Trophoblast cell (in vitro differentiated cells and primary cell): ENCODE measurements at regions not wholly inside any gene's neighbourhood (a gene's known extent, or its start where the extent isn't known, plus 50 kb on each side); places are given as distances from the start of the nearest gene placed in this dataset.

Experiments
- DNase-seq, 2 donors: peaks; one replicate each; pipeline ENCODE4 v3.0.0-alpha.2; 2016
- H2AFZ ChIP-seq: 2 replicates; pipeline ENCODE4 v1.6.1; 2013; ENCODE audit warnings: low read length, moderate library complexity, mild to moderate bottlenecking; ENCODE audit not compliant: insufficient read depth, poor library complexity
- H2AK5ac ChIP-seq: 2 replicates; pipeline ENCODE4 v1.6.1; 2013; ENCODE audit warnings: mild to moderate bottlenecking, low read length
- H2BK120ac ChIP-seq: 2 replicates; pipeline ENCODE4 v1.6.1; 2013; ENCODE audit warnings: low read length, mild to moderate bottlenecking, moderate library complexity; ENCODE audit not compliant: insufficient read depth, poor library complexity
- H2BK12ac ChIP-seq: 2 replicates; pipeline ENCODE4 v1.6.1; 2013; ENCODE audit warnings: mild to moderate bottlenecking, low read length, moderate library complexity
- H2BK5ac ChIP-seq: 2 replicates; pipeline ENCODE4 v1.6.1; 2013; ENCODE audit warnings: low read length, low read depth, moderate library complexity, mild to moderate bottlenecking; ENCODE audit not compliant: poor library complexity
- H3K14ac ChIP-seq: 2 replicates; pipeline ENCODE4 v1.6.1; 2013; ENCODE audit warnings: mild to moderate bottlenecking, low read length
- H3K18ac ChIP-seq: 2 replicates; pipeline ENCODE4 v1.6.1; 2013; ENCODE audit warnings: mild to moderate bottlenecking, low read length
- H3K23ac ChIP-seq: 2 replicates; pipeline ENCODE4 v1.6.1; 2013; ENCODE audit warnings: low read length
- H3K27ac ChIP-seq: 2 replicates; pipeline ENCODE4 v1.5.1; 2013; ENCODE audit warnings: low read depth, mild to moderate bottlenecking, inconsistent platforms, low read length, moderate library complexity
- H3K27me3 ChIP-seq: 2 replicates; pipeline ENCODE4 v1.6.1; 2013; ENCODE audit warnings: inconsistent platforms, mild to moderate bottlenecking, low read length, moderate library complexity; ENCODE audit not compliant: insufficient read depth
- H3K36me3 ChIP-seq, 2 experiments: 1 replicate in 1 of 2; 2 replicates in 1 of 2; pipeline ENCODE4 v1.6.1; 2013; ENCODE audit warnings: low read length in 2 of 2, mild to moderate bottlenecking in 2 of 2, moderate library complexity in 1 of 2; ENCODE audit not compliant: insufficient read depth in 2 of 2, control insufficient read depth in 1 of 2
- H3K4ac ChIP-seq: 2 replicates; pipeline ENCODE4 v1.6.1; 2013; ENCODE audit warnings: low read depth, mild to moderate bottlenecking, low read length, moderate library complexity
- H3K4me1 ChIP-seq, 2 experiments: 1 replicate in 1 of 2; 2 replicates in 1 of 2; pipeline ENCODE4 v1.6.1; 2013; ENCODE audit warnings: low read length in 2 of 2, mild to moderate bottlenecking in 2 of 2, moderate library complexity in 1 of 2; ENCODE audit not compliant: insufficient read depth in 2 of 2, control insufficient read depth in 1 of 2
- H3K4me2 ChIP-seq: 2 replicates; pipeline ENCODE4 v1.6.1; 2013; ENCODE audit warnings: inconsistent platforms, mild to moderate bottlenecking, low read length, moderate library complexity
- H3K4me3 ChIP-seq: 2 replicates; pipeline ENCODE4 v1.5.1; 2013; ENCODE audit warnings: mild to moderate bottlenecking, low read depth, low read length, inconsistent platforms
- H3K79me1 ChIP-seq: one replicate; pipeline ENCODE4 v1.6.1; 2013; ENCODE audit warnings: low read length
- H3K79me2 ChIP-seq: 2 replicates; pipeline ENCODE4 v1.6.1; 2013; ENCODE audit warnings: low read length, mild to moderate bottlenecking; ENCODE audit not compliant: control insufficient read depth, insufficient read depth, poor library complexity
- H3K9ac ChIP-seq: 2 replicates; pipeline ENCODE4 v1.6.1; 2013; ENCODE audit warnings: mild to moderate bottlenecking, low read length
- H3K9me3 ChIP-seq: 2 replicates; pipeline ENCODE4 v1.6.1; 2013; ENCODE audit warnings: low read depth, mild to moderate bottlenecking, control low read depth, inconsistent platforms, low read length; ENCODE audit not compliant: insufficient read depth
- H4K12ac ChIP-seq: 2 replicates; pipeline ENCODE4 v1.6.1; 2013; ENCODE audit warnings: low read depth, mild to moderate bottlenecking, low read length, moderate library complexity
- H4K8ac ChIP-seq: 2 replicates; pipeline ENCODE4 v1.6.1; 2013; ENCODE audit warnings: low read depth, mild to moderate bottlenecking, low read length, moderate library complexity
- H4K91ac ChIP-seq: one replicate; pipeline ENCODE4 v1.6.1; 2013; ENCODE audit warnings: low read depth, mild to moderate bottlenecking, low read length, moderate library complexity
- WGBS: extraction: QIAGEN DNeasy Blood & Tissue Kit; methylation state at CpG from one replicate; pipeline ENCODE4 v1.1.7; 2013; ENCODE audit warnings: missing lambda C conversion rate; ENCODE audit not compliant: insufficient read length, insufficient coverage; ENCODE audit errors: extremely low coverage; 5-methylcytosine and 5-hydroxymethylcytosine counted together

GRCh38 chr15:70578196-70578595, 185.2 kb downstream of the UACA start:
- DNase-seq, result no peak
- H3K4ac ChIP-seq, result no peak overlapping the region
- H3K23ac ChIP-seq, result no peak overlapping the region
- no peaks in the 10 kb centered on the region for H3K79me1 ChIP-seq
- H3K9me3 ChIP-seq, result peaks cover 2% of the 10 kb centered on the region
- H2BK120ac ChIP-seq, result no peak overlapping the region
- H3K27me3 ChIP-seq, result no peaks in the 10 kb centered on the region
- H3K4me3 ChIP-seq, result peak overlapping the region; percentile 10
- no peaks in the 10 kb centered on the region for H3K79me2 ChIP-seq
- no peak overlapping the region for H2AFZ ChIP-seq
- H3K36me3 ChIP-seq, result no peaks in the 10 kb centered on the region
- no peak overlapping the region for H3K18ac ChIP-seq
- H2BK12ac ChIP-seq, result no peak overlapping the region
- H4K12ac ChIP-seq, result no peak overlapping the region
- WGBS, result no CpG with 5 or more reads among the region's 10 CpGs
- no peak overlapping the region for H3K14ac ChIP-seq
- no peak overlapping the region for H3K4me2 ChIP-seq
- no peak overlapping the region for H3K27ac ChIP-seq
- H3K9ac ChIP-seq, result no peak overlapping the region
- no peak overlapping the region for H4K8ac ChIP-seq
- no peak overlapping the region for H2AK5ac ChIP-seq
- H3K4me1 ChIP-seq, result no peaks in the 10 kb centered on the region
- H2BK5ac ChIP-seq, result no peak overlapping the region
- H4K91ac ChIP-seq, result no peak overlapping the region

- Histone ChIP-seq H4K91ac (no peak overlapping the region), H3K23ac (no peak overlapping the region), H3K9ac (no peak overlapping the region), H4K8ac (no peak overlapping the region), H3K27ac (no peak overlapping the region), H2BK5ac (no peak overlapping the region), H3K4me1 (no peaks in the 10 kb centered on the region), H3K4ac (no peak overlapping the region), H2BK12ac (no peak overlapping the region), H3K18ac (no peak overlapping the region), H3K4me2 (no peak overlapping the region), H2AFZ (no peak overlapping the region), H3K79me2 (no peaks in the 10 kb centered on the region), H4K12ac (no peak overlapping the region), H3K36me3 (no peaks in the 10 kb centered on the region), H2AK5ac (no peak overlapping the region), H3K14ac (no peak overlapping the region), H3K79me1 (no peaks in the 10 kb centered on the region), H3K27me3 (no peaks in the 10 kb centered on the region), H3K9me3 (peaks cover 3% of the 10 kb centered on the region), H2BK120ac (no peak overlapping the region), H3K4me3 (no peak overlapping the region)
- DNase-seq, result no peak
- no CpG with 5 or more reads among the region's 4 CpGs for WGBS
These were observed 186.7 kb downstream of the UACA start for GRCh38 chr15:70576696-70577095.

- Histone ChIP-seq H2BK12ac (no peak overlapping the region), H3K79me2 (no peaks in the 10 kb centered on the region), H3K14ac (no peak overlapping the region), H3K23ac (no peak overlapping the region), H3K18ac (no peak overlapping the region), H2BK120ac (no peak overlapping the region), H3K4me2 (no peak overlapping the region), H3K36me3 (no peaks in the 10 kb centered on the region), H2AK5ac (no peak overlapping the region), H3K4me3 (no peak overlapping the region), H3K4me1 (no peaks in the 10 kb centered on the region), H3K4ac (no peak overlapping the region), H3K27ac (no peak overlapping the region), H3K9me3 (peaks cover 3% of the 10 kb centered on the region), H3K27me3 (no peaks in the 10 kb centered on the region), H3K9ac (no peak overlapping the region), H3K79me1 (no peaks in the 10 kb centered on the region), H4K91ac (no peak overlapping the region), H4K8ac (no peak overlapping the region), H2BK5ac (no peak overlapping the region), H4K12ac (no peak overlapping the region), H2AFZ (no peak overlapping the region)
- no peak for DNase-seq
- no CpG with 5 or more reads among the region's 3 CpGs for WGBS
These were observed 187.1 kb downstream of the UACA start for GRCh38 chr15:70576276-70576675.

GRCh38 chr15:70575231-70576226, 187.8 kb downstream of the UACA start:
- Histone ChIP-seq H3K4me1 (no peaks in the 10 kb centered on the region), H3K4me3 (no peak overlapping the region), H4K91ac (no peak overlapping the region), H4K12ac (no peak overlapping the region), H3K4me2 (no peak overlapping the region), H3K27me3 (no peaks in the 10 kb centered on the region), H4K8ac (no peak overlapping the region), H2BK5ac (no peak overlapping the region), H3K79me2 (no peaks in the 10 kb centered on the region), H2BK120ac (no peak overlapping the region), H3K36me3 (no peaks in the 10 kb centered on the region), H3K23ac (no peak overlapping the region), H3K9ac (no peak overlapping the region), H2BK12ac (no peak overlapping the region), H2AK5ac (no peak overlapping the region), H3K14ac (no peak overlapping the region), H3K79me1 (no peaks in the 10 kb centered on the region), H3K4ac (no peak overlapping the region), H3K27ac (no peak overlapping the region), H3K18ac (no peak overlapping the region), H2AFZ (no peak overlapping the region), H3K9me3 (peaks cover 3% of the 10 kb centered on the region)
- no peak for DNase-seq
- no CpG with 5 or more reads among the region's 16 CpGs for WGBS
